ENCODE measurements at regions not wholly inside any gene's neighbourhood (a gene's known extent, or its start where the extent isn't known, plus 50 kb on each side); places are given as distances from the start of the nearest gene placed in this dataset.
A peak's percentile ranks its signal among the peaks of the same experiment; 100 is the strongest.

- WGBS, 2 donors (ENCODE audit: extremely low coverage in 2 of 2, insufficient read length in 2 of 2, insufficient replicate concordance in 1 of 2): no CpG with 5 or more reads among the region's 7 CpGs
These were observed 102.6 kb downstream of the MRPL14 start for GRCh38 chr6:44024574-44025219.

GRCh38 chr6:44023586-44024454, 103.4 kb downstream of the MRPL14 start:
- Histone ChIP-seq H2BK5ac (ENCODE audit: low read length) (no peak overlapping the region), H3K4ac (ENCODE audit: low read length) (no peak overlapping the region)
- WGBS, 2 donors (ENCODE audit: extremely low coverage in 2 of 2, insufficient read length in 2 of 2, insufficient replicate concordance in 1 of 2): no CpG with 5 or more reads among the region's 8 CpGs

More at GRCh38 chr6:44024574-44025219, 102.6 kb downstream of the MRPL14 start:
- no peak overlapping the region for H3K27ac ChIP-seq (replicated peaks; ENCODE audit: low read length)
- H2AFZ ChIP-seq (ENCODE audit: low read length): no peak overlapping the region
- no peak overlapping the region for H3K4ac ChIP-seq (ENCODE audit: low read length)
- H3K9ac ChIP-seq (ENCODE audit: low read depth, low read length, poor library complexity): no peak overlapping the region
- no peak overlapping the region for H3K18ac ChIP-seq (ENCODE audit: low read length)
- H4K8ac ChIP-seq (ENCODE audit: low read depth, low read length): no peak overlapping the region
- no peak overlapping the region for H3K14ac ChIP-seq (ENCODE audit: low read length)
- H3K4me2 ChIP-seq (ENCODE audit: insufficient read depth, low read length, poor library complexity, severe bottlenecking): no peak overlapping the region
- H3K9me3 ChIP-seq (replicated peaks in 1 of 2; ENCODE audit: control insufficient read depth in 2 of 2, insufficient read depth in 1 of 2, low read depth in 1 of 2, low read length in 2 of 2): no peaks in the 10 kb centered on the region
- no peak overlapping the region for H2BK15ac ChIP-seq (ENCODE audit: low read length)
- H3K27me3 ChIP-seq (ENCODE audit: control insufficient read depth in 3 of 3, insufficient read depth in 3 of 3, low read depth in 1 of 3, low read length in 3 of 3): peaks cover 0 to 2% (median 0%) of the 10 kb centered on the region in 3 experiments
- no peak overlapping the region for H2BK12ac ChIP-seq (ENCODE audit: low read length)
- H3K79me1 ChIP-seq (ENCODE audit: low read depth, low read length): no peaks in the 10 kb centered on the region
- H4K91ac ChIP-seq (ENCODE audit: low read depth, low read length, poor library complexity): no peak overlapping the region
- no peak overlapping the region for H3K4me3 ChIP-seq (ENCODE audit: low read length in 2 of 2)
- no peak overlapping the region for H2AK5ac ChIP-seq (ENCODE audit: low read depth, low read length)
- no peak for DNase-seq (ENCODE audit: low spot score)
- no peak overlapping the region for H2BK5ac ChIP-seq (ENCODE audit: low read length)
- no peaks in the 10 kb centered on the region for H3K36me3 ChIP-seq (replicated peaks in 1 of 2; ENCODE audit: control insufficient read depth in 2 of 2, insufficient read depth in 2 of 2, low read length in 2 of 2)
- H3K4me1 ChIP-seq (ENCODE audit: control insufficient read depth in 2 of 2, insufficient read depth in 1 of 2, low read depth in 1 of 2, low read length in 2 of 2): peaks cover 0 to 8% of the 10 kb centered on the region in 2 donors
- no peak overlapping the region for H2BK120ac ChIP-seq (ENCODE audit: low read depth, low read length)
- no peak overlapping the region for H3K23ac ChIP-seq (ENCODE audit: low read depth, low read length, poor library complexity)

GRCh38 chr6:44022671-44023352, 104.4 kb downstream of the MRPL14 start:
- Histone ChIP-seq H2AFZ (ENCODE audit: low read length) (no peak overlapping the region), H3K27me3 (ENCODE audit: control insufficient read depth in 3 of 3, insufficient read depth in 3 of 3, low read depth in 1 of 3, low read length in 3 of 3) (no peaks in the 10 kb centered on the region), H2BK5ac (ENCODE audit: low read length) (no peak overlapping the region), H3K27ac (replicated peaks; ENCODE audit: low read length) (no peak overlapping the region), H2BK12ac (ENCODE audit: low read length) (no peak overlapping the region), H2BK15ac (ENCODE audit: low read length) (no peak overlapping the region), H3K4me1 (ENCODE audit: control insufficient read depth in 2 of 2, insufficient read depth in 1 of 2, low read depth in 1 of 2, low read length in 2 of 2) (peaks cover 0 to 8% of the 10 kb centered on the region in 2 donors), H4K8ac (ENCODE audit: low read depth, low read length) (no peak overlapping the region), H3K4me2 (ENCODE audit: insufficient read depth, low read length, poor library complexity, severe bottlenecking) (no peak overlapping the region), H3K4me3 (ENCODE audit: low read length in 2 of 2) (no peak overlapping the region), H3K18ac (ENCODE audit: low read length) (peak overlapping the region; percentile 42), H3K14ac (ENCODE audit: low read length) (peak overlapping the region; percentile 42), H3K79me1 (ENCODE audit: low read depth, low read length) (no peaks in the 10 kb centered on the region), H3K23ac (ENCODE audit: low read depth, low read length, poor library complexity) (no peak overlapping the region), H3K36me3 (replicated peaks in 1 of 2; ENCODE audit: control insufficient read depth in 2 of 2, insufficient read depth in 2 of 2, low read length in 2 of 2) (no peaks in the 10 kb centered on the region), H3K4ac (ENCODE audit: low read length) (no peak overlapping the region), H2AK5ac (ENCODE audit: low read depth, low read length) (no peak overlapping the region), H2BK120ac (ENCODE audit: low read depth, low read length) (no peak overlapping the region), H3K9me3 (replicated peaks in 1 of 2; ENCODE audit: control insufficient read depth in 2 of 2, insufficient read depth in 1 of 2, low read depth in 1 of 2, low read length in 2 of 2) (no peaks in the 10 kb centered on the region), H3K9ac (ENCODE audit: low read depth, low read length, poor library complexity) (no peak overlapping the region), H4K91ac (ENCODE audit: low read depth, low read length, poor library complexity) (no peak overlapping the region)
- no peak for DNase-seq (ENCODE audit: low spot score)
- WGBS, 2 donors (ENCODE audit: extremely low coverage in 2 of 2, insufficient read length in 2 of 2, insufficient replicate concordance in 1 of 2): no CpG with 5 or more reads among the region's 14 CpGs

More at GRCh38 chr6:44023586-44024454, 103.4 kb downstream of the MRPL14 start:
- Histone ChIP-seq H2BK120ac (ENCODE audit: low read depth, low read length) (no peak overlapping the region), H2AK5ac (ENCODE audit: low read depth, low read length) (no peak overlapping the region), H2AFZ (ENCODE audit: low read length) (no peak overlapping the region), H3K9me3 (replicated peaks in 1 of 2; ENCODE audit: control insufficient read depth in 2 of 2, insufficient read depth in 1 of 2, low read depth in 1 of 2, low read length in 2 of 2) (no peaks in the 10 kb centered on the region), H3K23ac (ENCODE audit: low read depth, low read length, poor library complexity) (no peak overlapping the region), H3K79me1 (ENCODE audit: low read depth, low read length) (no peaks in the 10 kb centered on the region), H3K36me3 (replicated peaks in 1 of 2; ENCODE audit: control insufficient read depth in 2 of 2, insufficient read depth in 2 of 2, low read length in 2 of 2) (no peaks in the 10 kb centered on the region), H4K91ac (ENCODE audit: low read depth, low read length, poor library complexity) (no peak overlapping the region), H2BK15ac (ENCODE audit: low read length) (peak overlapping the region; percentile 59), H3K9ac (ENCODE audit: low read depth, low read length, poor library complexity) (no peak overlapping the region), H3K4me1 (ENCODE audit: control insufficient read depth in 2 of 2, insufficient read depth in 1 of 2, low read depth in 1 of 2, low read length in 2 of 2) (peaks cover 0 to 8% of the 10 kb centered on the region in 2 donors), H3K14ac (ENCODE audit: low read length) (no peak overlapping the region), H4K8ac (ENCODE audit: low read depth, low read length) (no peak overlapping the region), H3K4me3 (ENCODE audit: low read length in 2 of 2) (no peak overlapping the region), H3K27ac (replicated peaks; ENCODE audit: low read length) (no peak overlapping the region), H3K27me3 (ENCODE audit: control insufficient read depth in 3 of 3, insufficient read depth in 3 of 3, low read depth in 1 of 3, low read length in 3 of 3) (no peaks in the 10 kb centered on the region), H2BK12ac (ENCODE audit: low read length) (no peak overlapping the region), H3K4me2 (ENCODE audit: insufficient read depth, low read length, poor library complexity, severe bottlenecking) (no peak overlapping the region), H3K18ac (ENCODE audit: low read length) (no peak overlapping the region)
- no peak for DNase-seq (ENCODE audit: low spot score)

- no peaks in the 10 kb centered on the region for H3K9me3 ChIP-seq (replicated peaks in 1 of 2; ENCODE audit: control insufficient read depth in 2 of 2, insufficient read depth in 1 of 2, low read depth in 1 of 2, low read length in 2 of 2)
- H3K4me2 ChIP-seq (ENCODE audit: insufficient read depth, low read length, poor library complexity, severe bottlenecking): no peak overlapping the region
- no peak for DNase-seq (ENCODE audit: low spot score)
- H3K4me3 ChIP-seq (ENCODE audit: low read length in 2 of 2): no peak overlapping the region
- H4K91ac ChIP-seq (ENCODE audit: low read depth, low read length, poor library complexity): no peak overlapping the region
- no peak overlapping the region for H3K14ac ChIP-seq (ENCODE audit: low read length)
- H3K23ac ChIP-seq (ENCODE audit: low read depth, low read length, poor library complexity): peak overlapping the region; percentile 77
- no peak overlapping the region for H3K27ac ChIP-seq (replicated peaks; ENCODE audit: low read length)
- peak overlapping the region; percentile 14 for H2BK12ac ChIP-seq (ENCODE audit: low read length)
- H4K8ac ChIP-seq (ENCODE audit: low read depth, low read length): no peak overlapping the region
- H3K18ac ChIP-seq (ENCODE audit: low read length): peak overlapping the region; percentile 24
- H3K9ac ChIP-seq (ENCODE audit: low read depth, low read length, poor library complexity): no peak overlapping the region
- no peak overlapping the region for H3K4ac ChIP-seq (ENCODE audit: low read length)
- no peak overlapping the region for H2BK120ac ChIP-seq (ENCODE audit: low read depth, low read length)
- no peak overlapping the region for H2BK15ac ChIP-seq (ENCODE audit: low read length)
- H2BK5ac ChIP-seq (ENCODE audit: low read length): no peak overlapping the region
- H3K4me1 ChIP-seq (ENCODE audit: control insufficient read depth in 2 of 2, insufficient read depth in 1 of 2, low read depth in 1 of 2, low read length in 2 of 2): peaks cover 0 to 8% of the 10 kb centered on the region in 2 donors
- H2AK5ac ChIP-seq (ENCODE audit: low read depth, low read length): peak overlapping the region; percentile 60
- no peaks in the 10 kb centered on the region for H3K27me3 ChIP-seq (ENCODE audit: control insufficient read depth in 3 of 3, insufficient read depth in 3 of 3, low read depth in 1 of 3, low read length in 3 of 3)
- H3K36me3 ChIP-seq (replicated peaks in 1 of 2; ENCODE audit: control insufficient read depth in 2 of 2, insufficient read depth in 2 of 2, low read length in 2 of 2): no peaks in the 10 kb centered on the region
- H3K79me1 ChIP-seq (ENCODE audit: low read depth, low read length): no peaks in the 10 kb centered on the region
- no peak overlapping the region for H2AFZ ChIP-seq (ENCODE audit: low read length)
- no CpG with 5 or more reads among the region's 7 CpGs for WGBS, 2 donors (ENCODE audit: extremely low coverage in 2 of 2, insufficient read length in 2 of 2, insufficient replicate concordance in 1 of 2)
These were observed 105.0 kb downstream of the MRPL14 start for GRCh38 chr6:44022296-44022661.

Data from neuronal stem cell (in vitro differentiated cells).